Lung microvascular endothelial cell (primary cell): ENCODE measurements at regions not wholly inside any gene's neighbourhood (a gene's known extent, or its start where the extent isn't known, plus 50 kb on each side); places are given as distances from the start of the nearest gene placed in this dataset.
"Not testable (repeated sequence)": the region's sequence is repeated elsewhere in the genome, so short reads cannot be mapped to it uniquely, and the experiment has no call there.

Source experiments
- DNase-seq, 2 donors: peaks; one replicate each; pipeline versions ENCODE4 v3.0.0 to v3.0.0-alpha.2; 2010; ENCODE audit warnings: low read depth in 2 of 2

GRCh38 chr5:74461251-74461650 lies 179.3 kb downstream of the ENC1 start:
- no peak for DNase-seq

GRCh38 chr5:74460694-74461093 lies 179.8 kb downstream of the ENC1 start:
- no peak for DNase-seq

- no peak for DNase-seq
These were observed 180.5 kb downstream of the ENC1 start for GRCh38 chr5:74459984-74460383.

GRCh38 chr5:74457876-74458275 lies 182.7 kb downstream of the ENC1 start:
- no peak for DNase-seq

- peak in 1 of 2 donors; percentile 52 for DNase-seq
These were observed 186.1 kb downstream of the ENC1 start for GRCh38 chr5:74454263-74455030.

GRCh38 chr5:74452856-74453255 lies 187.7 kb downstream of the ENC1 start:
- no peak for DNase-seq

GRCh38 chr5:74450095-74450494 lies 190.4 kb downstream of the ENC1 start:
- DNase-seq, result no peak

- no peak for DNase-seq
These were observed 193.7 kb downstream of the ENC1 start for GRCh38 chr5:74446725-74447241.

- no peak for DNase-seq
These were observed 198.1 kb downstream of the ENC1 start for GRCh38 chr5:74442466-74442865.

GRCh38 chr5:74441616-74442015 lies 198.9 kb downstream of the ENC1 start:
- DNase-seq, result no peak

GRCh38 chr5:74440341-74440740 lies 200.2 kb downstream of the ENC1 start:
- no peak for DNase-seq

- not testable (repeated sequence) for DNase-seq
These were observed 202.7 kb downstream of the ENC1 start for GRCh38 chr5:74437870-74438269.

- peak in 1 of 2 donors; percentile 10 for DNase-seq
These were observed 206.4 kb downstream of the ENC1 start for GRCh38 chr5:74433896-74434829.

GRCh38 chr5:74433255-74433895 lies 207.2 kb downstream of the ENC1 start:
- peak; percentile 13 to 92 for DNase-seq

GRCh38 chr5:74432721-74433120 lies 207.8 kb downstream of the ENC1 start:
- DNase-seq, result no peak

- no peak for DNase-seq
These were observed 208.3 kb downstream of the ENC1 start for GRCh38 chr5:74432216-74432615.

- no peak for DNase-seq
These were observed 209.2 kb downstream of the ENC1 start for GRCh38 chr5:74431290-74431669.

- DNase-seq, result no peak
These were observed 209.8 kb downstream of the ENC1 start for GRCh38 chr5:74430631-74431289.

GRCh38 chr5:74429495-74429894 lies 211.0 kb downstream of the ENC1 start:
- DNase-seq, result no peak

- peak in 1 of 2 donors; percentile 10 for DNase-seq
These were observed 211.7 kb downstream of the ENC1 start for GRCh38 chr5:74428876-74429275.

GRCh38 chr5:74428275-74428674 lies 212.3 kb downstream of the ENC1 start:
- DNase-seq, result no peak
